ACHN (cell line): ENCODE measurements at regions not wholly inside any gene's neighbourhood (a gene's known extent, or its start where the extent isn't known, plus 50 kb on each side); places are given as distances from the start of the nearest gene placed in this dataset.

Experiments
- DNase-seq: peaks from one replicate; pipeline ENCODE4 v3.0.0-alpha.2; 2015
- in situ Hi-C: cut with HindIII; loops from 2 replicates; pipeline ENCODE4 v1.10.0; 2017; ENCODE audit warnings: low sequenced_read_pairs, low pct_ligation_motif_present, low pct_unique_long_range_greater_than_20kb

DNA sequence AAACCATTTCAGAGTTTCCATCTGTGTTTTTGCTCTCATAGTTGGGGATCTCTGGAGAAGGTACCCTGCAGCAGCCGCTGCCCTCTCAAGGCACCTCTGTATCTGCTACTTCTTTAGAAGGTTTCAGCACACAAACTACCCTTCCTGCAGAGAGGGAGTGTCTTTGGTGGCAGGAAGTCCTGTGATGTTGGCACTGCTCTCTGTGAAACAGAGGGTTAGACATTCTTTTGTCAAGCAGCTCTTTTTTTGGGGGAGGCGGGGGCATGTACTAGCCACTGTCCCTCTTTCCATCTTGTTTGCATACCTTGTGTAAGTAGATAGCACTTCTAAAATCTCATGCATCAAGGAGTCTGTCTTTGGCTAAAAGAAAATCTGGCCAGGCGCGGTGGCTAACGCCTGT, 352.6 kb downstream of the BMP4 start:
- DNase-seq: no peak
- in situ Hi-C loops: no loop called here

- in situ Hi-C loops: no loop called here
- DNase-seq: no peak
Measured at GRCh38 chr14:53601409-53601808, 355.2 kb downstream of the BMP4 start.

GRCh38 chr14:53599221-53599945, 357.2 kb downstream of the BMP4 start:
- no peak for DNase-seq
- in situ Hi-C loops: no loop called here

GRCh38 chr14:53596853-53597525, 359.6 kb downstream of the BMP4 start:
- DNase-seq: no peak
- in situ Hi-C loops: no loop called here

DNA sequence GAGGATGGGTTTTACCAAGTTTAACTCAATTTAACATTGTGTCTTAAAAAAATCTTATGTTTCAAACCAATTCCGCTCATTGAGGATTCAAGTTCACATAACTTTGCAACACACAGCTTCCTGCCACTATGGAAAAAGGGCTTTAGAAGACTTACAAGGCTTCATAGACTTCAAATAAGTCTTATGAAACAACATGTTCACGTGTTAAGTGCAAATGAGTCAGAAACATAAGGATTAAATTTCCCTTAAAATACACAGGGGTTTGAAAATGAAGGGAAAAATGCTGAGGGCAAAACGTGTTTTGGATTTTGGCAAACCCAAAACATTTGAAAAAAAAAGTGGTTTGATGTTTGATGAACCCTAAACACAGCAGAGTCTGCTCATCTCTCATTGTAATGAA, 364.8 kb downstream of the BMP4 start:
- in situ Hi-C loops: no loop called here
- no peak for DNase-seq

DNA sequence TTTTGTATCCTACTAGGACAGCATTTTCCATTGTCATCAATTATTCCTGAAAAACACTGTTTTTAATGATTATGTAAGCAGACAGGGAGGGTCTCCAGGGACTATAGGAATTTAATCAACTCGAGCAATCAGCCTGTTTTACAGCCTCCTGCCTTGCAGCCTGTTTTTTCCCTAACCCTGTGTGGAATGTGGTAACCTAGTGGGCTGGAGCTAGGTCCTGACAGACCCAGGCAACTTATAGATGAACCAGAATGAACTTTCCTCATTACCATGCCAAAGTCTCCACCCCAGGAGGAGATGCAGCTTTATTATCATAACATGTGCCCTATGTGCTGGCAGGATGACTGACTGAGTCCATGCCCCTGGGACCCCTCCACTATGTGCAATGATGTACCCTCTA, 375.1 kb downstream of the BMP4 start:
- no peak for DNase-seq
- in situ Hi-C loops: no loop called here

GRCh38 chr14:53571641-53572328, 384.8 kb downstream of the BMP4 start:
- no peak for DNase-seq
- in situ Hi-C loops: no loop called here

DNA sequence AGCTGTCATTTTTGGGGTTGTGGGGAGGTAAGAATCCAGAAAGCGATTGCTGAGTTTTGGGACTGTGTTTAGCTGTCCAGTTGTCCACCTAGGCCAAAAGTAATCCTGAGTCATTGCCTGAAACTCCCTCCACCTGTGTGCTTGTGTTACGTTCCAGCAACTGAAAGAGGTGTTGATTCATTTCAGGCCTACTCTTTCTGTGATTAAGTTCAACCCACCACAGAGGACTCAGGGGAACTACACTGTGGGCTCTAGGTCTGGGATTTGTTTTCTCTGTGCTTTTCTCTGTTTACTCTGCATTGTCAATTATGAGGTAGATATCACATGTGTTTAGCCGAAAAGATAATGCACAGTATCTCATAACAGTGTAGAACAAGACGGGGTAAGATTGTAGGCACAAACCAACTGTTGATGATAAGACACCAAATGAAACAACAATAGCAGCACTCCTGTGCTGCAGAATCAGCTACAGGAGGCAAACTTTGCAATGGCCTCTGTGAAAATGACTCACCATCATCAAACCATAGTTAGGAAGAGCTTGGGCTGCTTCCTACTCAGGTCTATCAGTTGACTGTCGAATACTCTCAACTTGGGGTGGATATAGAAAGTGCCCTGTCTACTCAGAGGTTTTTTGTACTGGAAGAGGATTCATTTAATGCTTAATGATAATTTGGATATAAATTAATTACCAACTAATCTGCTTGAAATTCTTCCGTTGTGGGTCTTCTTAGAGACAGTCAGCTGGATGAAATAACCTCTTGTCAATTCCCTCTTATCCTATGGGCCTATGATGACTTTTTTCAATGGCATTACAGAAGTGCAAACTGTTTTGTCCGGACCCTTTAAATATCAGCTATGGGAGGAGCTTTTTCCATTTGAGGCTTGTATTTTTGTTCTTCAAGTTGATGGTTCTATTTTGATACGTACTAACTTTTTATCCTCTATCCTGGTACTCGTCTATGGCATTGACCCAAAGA, 385.9 kb downstream of the BMP4 start:
- in situ Hi-C loops: no loop called here
- DNase-seq: no peak

DNA sequence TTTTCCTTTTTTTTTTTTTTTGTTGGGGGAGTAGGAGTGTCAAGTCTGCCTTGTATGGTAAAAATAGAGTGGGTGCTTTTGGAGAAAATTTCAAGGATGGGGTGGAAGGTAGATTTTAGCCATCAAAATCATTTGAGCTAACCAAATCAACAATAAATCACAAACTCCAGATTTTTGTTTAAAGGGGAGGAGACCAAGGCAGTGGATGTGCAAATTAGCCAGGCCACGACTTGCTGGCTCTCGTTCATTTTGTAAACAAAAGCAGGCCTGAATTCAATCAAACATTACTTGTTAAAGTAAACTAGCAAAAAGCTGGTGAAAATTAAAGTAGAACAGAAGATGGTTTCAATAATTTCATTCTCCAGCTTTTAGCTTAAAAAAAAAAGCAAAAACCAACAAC, 387.2 kb downstream of the BMP4 start:
- in situ Hi-C loops: no loop called here
- DNase-seq: no peak

DNA sequence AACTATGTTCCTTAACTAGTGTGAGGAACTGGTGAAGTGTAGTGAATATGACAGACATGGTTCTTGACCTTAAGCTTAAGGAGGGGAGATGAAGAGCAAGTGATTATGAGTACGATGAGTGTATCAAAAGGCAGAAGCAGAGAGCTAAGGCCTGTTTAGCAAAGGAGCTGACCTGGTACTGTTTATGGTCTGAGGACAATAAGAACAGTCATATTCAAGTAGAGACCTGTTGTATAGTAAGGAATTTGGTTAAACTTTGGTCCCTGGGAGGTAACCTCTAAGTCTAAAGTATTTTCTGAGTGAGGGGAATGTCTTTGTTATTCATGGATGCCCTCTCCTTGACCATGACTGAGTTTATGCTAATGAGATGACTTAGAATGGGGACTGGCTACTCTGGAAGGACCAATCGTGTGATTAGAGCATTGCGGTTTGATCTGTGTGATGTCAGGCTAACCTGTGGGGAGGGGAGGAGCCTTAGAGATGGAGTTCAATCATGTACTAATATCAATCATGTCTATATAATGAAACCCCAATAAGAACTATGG, 389.3 kb downstream of the BMP4 start:
- in situ Hi-C loops: no loop called here

GRCh38 chr14:53564870-53565269, 391.8 kb downstream of the BMP4 start:
- in situ Hi-C loops: no loop called here
- DNase-seq: no peak

More for the DNA sequence above, 389.3 kb downstream of the BMP4 start:
- DNase-seq: no peak

- no peak for DNase-seq
- in situ Hi-C loops: no loop called here
Measured at GRCh38 chr14:53563628-53564027, 393.0 kb downstream of the BMP4 start.

DNA sequence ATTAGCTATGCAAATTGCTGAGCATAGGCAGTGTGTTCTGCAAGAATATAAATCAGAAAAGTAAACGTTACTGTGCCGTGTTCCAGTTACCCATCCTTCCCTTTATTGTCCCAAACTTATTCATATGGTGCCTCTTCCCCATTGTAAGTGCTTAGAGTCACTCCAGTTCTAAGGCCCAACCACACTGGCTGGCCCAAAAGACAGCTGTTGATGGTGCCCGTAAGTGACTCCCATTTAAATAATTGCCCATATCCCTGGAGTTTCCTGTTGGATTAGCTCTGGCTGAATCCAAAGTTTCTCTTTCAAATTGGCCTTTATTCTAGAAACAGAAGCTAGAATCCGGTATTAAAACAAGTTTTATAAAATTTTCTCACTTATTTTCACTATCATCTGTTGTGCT, 400.1 kb upstream of the DDHD1 start:
- DNase-seq: no peak
- in situ Hi-C loops: no loop called here

- in situ Hi-C loops: no loop called here
- DNase-seq: no peak
Measured at GRCh38 chr14:53551862-53552261, 398.7 kb upstream of the DDHD1 start.

GRCh38 chr14:53550776-53551175, 397.7 kb upstream of the DDHD1 start:
- no peak for DNase-seq
- in situ Hi-C loops: no loop called here

GRCh38 chr14:53549956-53550355, 396.8 kb upstream of the DDHD1 start:
- in situ Hi-C loops: no loop called here

GRCh38 chr14:53547593-53547992, 394.5 kb upstream of the DDHD1 start:
- in situ Hi-C loops: no loop called here
- no peak for DNase-seq

More at GRCh38 chr14:53549956-53550355, 396.8 kb upstream of the DDHD1 start:
- no peak for DNase-seq

DNA sequence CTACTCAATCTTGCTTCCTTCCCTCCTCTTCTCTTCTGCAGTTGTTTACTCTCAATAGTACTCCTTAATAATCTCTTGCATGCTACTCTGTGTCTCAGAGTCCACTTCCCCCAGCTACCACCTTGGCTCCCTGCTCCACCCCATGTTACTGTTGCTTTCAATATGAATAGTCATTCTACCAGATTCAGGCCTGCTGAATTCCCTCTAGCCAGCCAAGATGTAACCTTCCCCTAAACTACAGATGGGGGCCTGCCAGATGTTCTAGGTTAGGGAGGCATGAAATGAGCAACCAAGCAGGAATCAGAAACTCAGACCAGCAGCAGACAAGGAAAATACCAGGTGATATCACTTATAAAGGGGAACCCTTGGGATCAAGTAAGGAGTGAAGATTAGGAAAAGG, 392.1 kb upstream of the DDHD1 start:
- no peak for DNase-seq
- in situ Hi-C loops: no loop called here
